PC-9 (cell line): ENCODE measurements at regions not wholly inside any gene's neighbourhood (a gene's known extent, or its start where the extent isn't known, plus 50 kb on each side); places are given as distances from the start of the nearest gene placed in this dataset.
"Not testable (repeated sequence)": the region's sequence is repeated elsewhere in the genome, so short reads cannot be mapped to it uniquely, and the experiment has no call there.

ENCODE experiments used
- BruUV-seq: library from RNA; stranded (reverse); fragments of 400-500 nt; replicated peaks from 2 replicates; lab custom pipeline; 2021; lab: Mats Ljungman, UMichigan
- CTCF ChIA-PET: fragments of 300-600 bp; sonication (Branson Sonifier 250); formaldehyde crosslinking; loops from one replicate; lab custom pipeline; 2022; ENCODE audit warnings: antibody characterized with exemption; lab: Charles Lee
- POLR2A ChIA-PET: fragments of 300-600 bp; sonication (Branson Sonifier 250); formaldehyde crosslinking; loops from one replicate; lab custom pipeline; 2022; ENCODE audit warnings: antibody characterized with exemption; ENCODE audit not compliant: unreplicated experiment; lab: Charles Lee
- DNase-seq, 2 experiments: peaks; one replicate each; pipeline versions ENCODE4 v3.0.0 to v3.0.0-alpha.2; 2015 to 2022; ENCODE audit warnings: mixed read lengths in 1 of 2
- H2AFZ ChIP-seq: fragments of 200-600 bp; sonication (generic); 2 replicates; pipeline ENCODE4 v1.8.1; 2017; ENCODE audit warnings: antibody characterized with exemption
- H3F3A ChIP-seq: fragments of 200-600 bp; sonication (generic); 2 replicates; pipeline ENCODE4 v1.8.1; 2017; ENCODE audit warnings: antibody characterized with exemption, mild to moderate bottlenecking, low read depth; ENCODE audit not compliant: insufficient read depth
- H3K27ac ChIP-seq: fragments of 200-600 bp; sonication (generic); 2 replicates; pipeline ENCODE4 v1.6.1; 2016; ENCODE audit warnings: mixed run types
- H3K27me3 ChIP-seq: fragments of 200-600 bp; sonication (generic); 2 replicates; pipeline ENCODE4 v1.6.1; 2016; ENCODE audit warnings: low read depth, mixed run types; ENCODE audit not compliant: insufficient read depth
- H3K36me3 ChIP-seq: fragments of 200-600 bp; sonication (generic); 2 replicates; pipeline ENCODE4 v1.6.1; 2016; ENCODE audit warnings: low read depth, mixed run types
- H3K4me1 ChIP-seq: fragments of 200-600 bp; sonication (generic); replicated peaks from 2 replicates; pipeline ENCODE4 v1.6.1; 2016; ENCODE audit warnings: mixed run types; ENCODE audit not compliant: insufficient read depth
- H3K4me2 ChIP-seq: fragments of 200-600 bp; sonication (generic); 2 replicates; pipeline ENCODE4 v1.6.1; 2017; ENCODE audit warnings: mixed run types
- H3K4me3 ChIP-seq: fragments of 200-600 bp; sonication (generic); 2 replicates; pipeline ENCODE4 v1.6.1; 2016; ENCODE audit warnings: mixed run types
- H3K79me2 ChIP-seq: fragments of 200-600 bp; sonication (generic); 2 replicates; pipeline ENCODE4 v1.6.1; 2017; ENCODE audit warnings: low read depth, mixed run types
- H3K9me2 ChIP-seq: fragments of 200-600 bp; sonication (generic); 2 replicates; pipeline ENCODE4 v1.8.1; 2017; ENCODE audit warnings: mild to moderate bottlenecking; ENCODE audit not compliant: insufficient read depth
- H3K9me3 ChIP-seq: fragments of 200-600 bp; sonication (generic); 2 replicates; pipeline ENCODE4 v1.8.1; 2016; ENCODE audit warnings: low read depth; ENCODE audit not compliant: insufficient read depth
- H4K20me1 ChIP-seq: fragments of 200-600 bp; sonication (generic); 2 replicates; pipeline ENCODE4 v1.8.1; 2017; ENCODE audit not compliant: insufficient read depth
- CTCF ChIP-seq: fragments of 200-600 bp; sonication (generic); conservative IDR thresholded peaks from 2 replicates; pipeline ENCODE4 v1.6.1; 2017; ENCODE audit warnings: mixed run types, antibody characterized with exemption, mild to moderate bottlenecking, moderate library complexity
- EZH2 ChIP-seq: fragments of 200-600 bp; sonication (generic); IDR thresholded peaks from 2 replicates; pipeline ENCODE4 v1.8.0; 2017; ENCODE audit warnings: antibody characterized with exemption, low read depth
- intact Hi-C: fragments of 100-400 bp; cut with micrococcal nuclease; formaldehyde crosslinking; loops from one replicate; pipeline ENCODE4 v1.10.0; 2022; ENCODE audit not compliant: unreplicated experiment

- peaks cover 10% of the 10 kb centered on the region; the same call in 1 of the 2 replicates for H3K27me3 ChIP-seq
- no peaks in the 10 kb centered on the region for H3K9me3 ChIP-seq
- H3K27ac ChIP-seq, result no peak overlapping the region
- H3K4me1 ChIP-seq, result no peaks in the 10 kb centered on the region
- ChIA-PET POLR2A (no interaction called here), CTCF (no interaction called here)
- H4K20me1 ChIP-seq, result no peaks in the 10 kb centered on the region
- no peaks in the 10 kb centered on the region for H3K79me2 ChIP-seq
- H3K4me3 ChIP-seq, result no peak overlapping the region
- no peaks in the 10 kb centered on the region for H3K36me3 ChIP-seq
- H3K9me2 ChIP-seq, result no peaks in the 10 kb centered on the region
- no peak overlapping the region for H3K4me2 ChIP-seq
- no peak for TF ChIP-seq EZH2
- no peak overlapping the region for H2AFZ ChIP-seq
- no TSS peak for BruUV-seq
- H3F3A ChIP-seq, result no peaks in the 10 kb centered on the region
- no peak for DNase-seq
- intact Hi-C loops, result no loop called here
Measured at GRCh38 chr14:105632010-105632409, 105.6 kb downstream of the TMEM121 start.

DNA sequence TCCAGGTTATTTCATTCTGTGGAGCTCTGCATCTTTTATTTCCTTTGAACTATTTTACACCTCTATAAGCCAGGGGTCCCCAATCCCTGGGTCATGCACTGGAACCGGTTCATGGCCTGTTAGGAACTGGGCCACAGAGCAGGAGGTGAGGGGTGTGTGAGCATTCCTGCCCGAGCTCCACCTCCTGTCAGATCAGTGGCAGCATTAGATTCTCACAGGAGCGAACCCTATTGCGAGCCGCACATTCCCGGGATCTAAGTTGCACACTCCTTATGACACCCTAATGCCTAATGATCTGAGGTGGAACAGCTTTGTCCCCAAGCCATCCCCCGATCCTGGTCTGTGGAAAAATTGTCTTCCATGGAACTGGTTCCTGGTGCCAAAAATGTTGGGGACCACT, 107.2 kb downstream of the TMEM121 start:
- H3K9me2 ChIP-seq, intact Hi-C loops, CTCF ChIA-PET, H3K27ac ChIP-seq, H3K79me2 ChIP-seq, BruUV-seq, H3F3A ChIP-seq, POLR2A ChIA-PET, H3K9me3 ChIP-seq, H3K36me3 ChIP-seq, DNase-seq, H2AFZ ChIP-seq, H3K27me3 ChIP-seq, H3K4me2 ChIP-seq, H3K4me3 ChIP-seq, H3K4me1 ChIP-seq, H4K20me1 ChIP-seq: not testable (repeated sequence)

DNA sequence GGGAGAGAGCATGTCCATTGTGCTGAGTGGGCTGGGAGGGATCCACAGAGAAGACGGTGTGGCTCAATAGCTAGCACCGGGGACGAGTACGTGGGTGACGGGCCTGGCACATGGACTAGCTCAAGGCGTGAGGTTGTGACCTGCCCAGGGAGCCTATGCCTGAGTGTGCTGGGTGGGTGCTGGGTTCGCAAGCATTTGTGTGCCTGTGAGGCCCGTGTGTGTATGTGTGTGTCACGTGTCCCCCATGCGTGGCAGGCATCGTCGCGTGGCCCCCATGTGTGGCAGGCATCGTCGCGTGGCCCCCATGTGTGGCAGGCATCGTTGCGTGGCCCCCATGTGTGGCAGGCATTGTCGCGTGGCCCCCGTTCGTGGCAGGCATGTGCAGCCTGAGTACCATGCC, 109.2 kb downstream of the TMEM121 start:
- no peak for DNase-seq

GRCh38 chr14:105636021-105636420, 109.6 kb downstream of the TMEM121 start:
- H3K4me2 ChIP-seq, H2AFZ ChIP-seq, CTCF ChIA-PET, H4K20me1 ChIP-seq, H3K9me2 ChIP-seq, H3K9me3 ChIP-seq, BruUV-seq, DNase-seq, H3K36me3 ChIP-seq, POLR2A ChIA-PET, H3F3A ChIP-seq, H3K79me2 ChIP-seq, intact Hi-C loops, H3K4me3 ChIP-seq, H3K27ac ChIP-seq, H3K4me1 ChIP-seq: not testable (repeated sequence)
- H3K27me3 ChIP-seq, result peaks cover 14% of the 10 kb centered on the region; the same call in 1 of the 2 replicates

More for the DNA sequence above, 109.2 kb downstream of the TMEM121 start:
- Histone ChIP-seq H3K4me3 (no peak overlapping the region), H4K20me1 (no peaks in the 10 kb centered on the region), H3K27me3 (peaks cover 9% of the 10 kb centered on the region; the same call in 1 of the 2 replicates), H3K9me2 (no peaks in the 10 kb centered on the region), H3F3A (no peaks in the 10 kb centered on the region), H3K27ac (no peak overlapping the region), H3K4me2 (no peak overlapping the region), H2AFZ (no peak overlapping the region), H3K9me3 (no peaks in the 10 kb centered on the region), H3K4me1 (no peaks in the 10 kb centered on the region), H3K36me3 (no peaks in the 10 kb centered on the region), H3K79me2 (no peaks in the 10 kb centered on the region)
- no TSS peak for BruUV-seq
- ChIA-PET POLR2A (no interaction called here), CTCF (no interaction called here)
- intact Hi-C loops, result no loop called here
- no peak for TF ChIP-seq CTCF
- no peak for TF ChIP-seq EZH2
